ENCODE measurements at regions not wholly inside any gene's neighbourhood (a gene's known extent, or its start where the extent isn't known, plus 50 kb on each side); places are given as distances from the start of the nearest gene placed in this dataset.

- TF ChIP-seq CTCF (IDR thresholded peaks at IDR 0.05) (no peak), POLR2A (IDR thresholded peaks at IDR 0.05) (no peak)
Measured at GRCh38 chr2:21687589-21687988, 563.8 kb downstream of the TDRD15 start.

Measured in heart left ventricle (tissue), 13 donors.